ENCODE measurements at regions not wholly inside any gene's neighbourhood (a gene's known extent, or its start where the extent isn't known, plus 50 kb on each side); places are given as distances from the start of the nearest gene placed in this dataset.

GRCh38 chr3:110542552-110543150 lies 529.0 kb upstream of the NECTIN3 start:
- CTCF ChIA-PET (ENCODE audit: partially characterized antibody), result no interaction called here

DNA sequence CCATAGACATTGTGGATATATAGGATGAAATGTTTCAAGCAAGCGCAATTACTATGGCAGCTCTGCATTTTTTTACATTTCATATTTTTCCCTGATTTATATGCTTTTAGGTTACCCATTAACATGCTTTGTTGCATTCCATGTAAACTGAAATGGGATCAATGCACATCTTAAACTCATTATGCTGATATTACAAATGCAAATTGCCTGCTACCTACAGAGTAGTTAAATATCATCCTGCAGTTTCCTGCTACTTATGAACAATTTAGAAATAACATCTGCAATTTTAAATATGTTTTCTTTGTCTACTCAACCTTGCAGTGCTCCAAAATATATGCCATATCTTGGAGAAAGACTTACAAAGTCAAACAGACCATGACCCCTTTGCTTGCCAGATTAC lies 526.9 kb upstream of the NECTIN3 start:
- H3K27me3 Mint-ChIP-seq, result peaks cover 0 to 2% of the 10 kb centered on the region in 2 donors

More at GRCh38 chr3:110542552-110543150, 529.0 kb upstream of the NECTIN3 start:
- intact Hi-C loops (cut with micrococcal nuclease), result no loop called here
- H3K9me3 ChIP-seq (ENCODE audit: control insufficient read depth in 1 of 2, low read length in 2 of 2), result no peaks in the 10 kb centered on the region
- DNase-seq, result no peak
- Mint-ChIP-seq H3K9me3 (no peaks in the 10 kb centered on the region), H3K36me3 (no peaks in the 10 kb centered on the region), H3K27me3 (peaks cover 0 to 2% of the 10 kb centered on the region in 2 donors), H3K4me1 (no peaks in the 10 kb centered on the region), H3K27ac (no peak overlapping the region), H3K4me3 (no peak overlapping the region)
- no peaks in the 10 kb centered on the region for H3K27me3 ChIP-seq (ENCODE audit: insufficient read depth, low read length)
- POLR2A ChIA-PET (ENCODE audit: partially characterized antibody), result no interaction called here
- no peak overlapping the region for H3K27ac ChIP-seq (ENCODE audit: low read depth, low read length)
- no peak overlapping the region for H3K4me3 ChIP-seq (ENCODE audit: low read length in 2 of 2)
- no peaks in the 10 kb centered on the region for H3K36me3 ChIP-seq (ENCODE audit: insufficient read depth, low read length)
- H3K4me1 ChIP-seq (ENCODE audit: insufficient read depth, low read length), result no peaks in the 10 kb centered on the region

DNA sequence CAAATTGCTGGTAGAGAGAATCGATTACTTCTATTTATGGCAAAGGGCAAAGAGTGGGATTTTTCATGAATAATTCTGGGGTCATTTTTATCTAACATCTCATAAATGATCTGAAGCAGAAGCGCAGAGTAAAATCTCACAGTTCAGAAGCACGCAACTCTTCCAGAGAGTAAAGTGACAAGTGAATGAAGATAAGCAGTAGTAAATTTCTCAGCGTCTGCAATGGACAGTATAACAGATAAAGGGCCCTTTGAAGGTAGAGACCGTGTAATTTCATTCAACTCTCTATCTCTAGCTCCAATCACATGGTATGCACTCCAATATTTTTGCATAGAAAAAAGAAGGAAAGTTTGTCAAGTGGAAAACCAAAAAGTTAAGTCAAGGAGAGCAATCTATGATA lies 521.1 kb upstream of the NECTIN3 start:
- Histone ChIP-seq H3K27me3 (ENCODE audit: insufficient read depth, low read length) (no peaks in the 10 kb centered on the region), H3K36me3 (ENCODE audit: insufficient read depth, low read length) (no peaks in the 10 kb centered on the region), H3K4me1 (ENCODE audit: insufficient read depth, low read length) (no peaks in the 10 kb centered on the region), H3K9me3 (ENCODE audit: control insufficient read depth in 1 of 2, low read length in 2 of 2) (no peaks in the 10 kb centered on the region), H3K4me3 (ENCODE audit: low read length in 2 of 2) (no peak overlapping the region), H3K27ac (ENCODE audit: low read depth, low read length) (no peak overlapping the region)
- ChIA-PET CTCF (ENCODE audit: partially characterized antibody) (no interaction called here), POLR2A (ENCODE audit: partially characterized antibody) (no interaction called here)
- Mint-ChIP-seq H3K27ac (no peak overlapping the region), H3K36me3 (no peaks in the 10 kb centered on the region), H3K4me3 (no peak overlapping the region), H3K9me3 (no peaks in the 10 kb centered on the region), H3K4me1 (no peaks in the 10 kb centered on the region), H3K27me3 (no peaks in the 10 kb centered on the region)
- no peak for DNase-seq
- intact Hi-C loops (cut with micrococcal nuclease), result no loop called here

More for the DNA sequence above, 526.9 kb upstream of the NECTIN3 start:
- H3K27ac Mint-ChIP-seq, result no peak overlapping the region
- H3K9me3 Mint-ChIP-seq, result no peaks in the 10 kb centered on the region
- Histone ChIP-seq H3K4me1 (ENCODE audit: insufficient read depth, low read length) (no peaks in the 10 kb centered on the region), H3K36me3 (ENCODE audit: insufficient read depth, low read length) (no peaks in the 10 kb centered on the region), H3K9me3 (ENCODE audit: control insufficient read depth in 1 of 2, low read length in 2 of 2) (no peaks in the 10 kb centered on the region), H3K27ac (ENCODE audit: low read depth, low read length) (no peak overlapping the region), H3K4me3 (ENCODE audit: low read length in 2 of 2) (no peak overlapping the region), H3K27me3 (ENCODE audit: insufficient read depth, low read length) (no peaks in the 10 kb centered on the region)
- no peaks in the 10 kb centered on the region for H3K36me3 Mint-ChIP-seq
- ChIA-PET CTCF (ENCODE audit: partially characterized antibody) (interaction anchor here (1.0 kb wide), 1 partner anchor 14 kb away, joined by 3 read pairs; no protein-coding TSS in a partner anchor), POLR2A (ENCODE audit: partially characterized antibody) (no interaction called here)
- intact Hi-C loops (cut with micrococcal nuclease), result no loop called here
- no peak overlapping the region for H3K4me3 Mint-ChIP-seq
- H3K4me1 Mint-ChIP-seq, result no peaks in the 10 kb centered on the region
- DNase-seq, result no peak

GRCh38 chr3:110562621-110563020 lies 509.0 kb upstream of the NECTIN3 start:
- intact Hi-C loops (cut with micrococcal nuclease), result no loop called here
- H3K27me3 ChIP-seq (ENCODE audit: insufficient read depth, low read length), result no peaks in the 10 kb centered on the region
- no peak overlapping the region for H3K27ac ChIP-seq (ENCODE audit: low read depth, low read length)
- H3K9me3 ChIP-seq (ENCODE audit: control insufficient read depth in 1 of 2, low read length in 2 of 2), result no peaks in the 10 kb centered on the region
- H3K4me3 Mint-ChIP-seq, result no peak overlapping the region
- H3K27ac Mint-ChIP-seq, result no peak overlapping the region
- H3K27me3 Mint-ChIP-seq, result peaks cover 3 to 5% of the 10 kb centered on the region in 2 donors
- no peaks in the 10 kb centered on the region for H3K36me3 ChIP-seq (ENCODE audit: insufficient read depth, low read length)
- CTCF ChIA-PET (ENCODE audit: partially characterized antibody), result no interaction called here
- DNase-seq, result no peak
- no peak overlapping the region for H3K4me3 ChIP-seq (ENCODE audit: low read length in 2 of 2)
- H3K4me1 Mint-ChIP-seq, result no peaks in the 10 kb centered on the region
- POLR2A ChIA-PET (ENCODE audit: partially characterized antibody), result no interaction called here
- peaks cover 0 to 5% (median 4%) of the 10 kb centered on the region in 8 donors for H3K9me3 Mint-ChIP-seq
- H3K4me1 ChIP-seq (ENCODE audit: insufficient read depth, low read length), result no peaks in the 10 kb centered on the region
- no peaks in the 10 kb centered on the region for H3K36me3 Mint-ChIP-seq

- H3K4me1 Mint-ChIP-seq, result no peaks in the 10 kb centered on the region
- DNase-seq, result no peak
- Histone ChIP-seq H3K4me1 (ENCODE audit: insufficient read depth, low read length) (no peaks in the 10 kb centered on the region), H3K4me3 (ENCODE audit: low read length in 2 of 2) (no peak overlapping the region), H3K36me3 (ENCODE audit: insufficient read depth, low read length) (no peaks in the 10 kb centered on the region), H3K27me3 (ENCODE audit: insufficient read depth, low read length) (no peaks in the 10 kb centered on the region), H3K9me3 (ENCODE audit: control insufficient read depth in 1 of 2, low read length in 2 of 2) (no peaks in the 10 kb centered on the region), H3K27ac (ENCODE audit: low read depth, low read length) (no peak overlapping the region)
- CTCF ChIA-PET (ENCODE audit: partially characterized antibody), result no interaction called here
- peaks cover 3 to 5% of the 10 kb centered on the region in 2 donors for H3K27me3 Mint-ChIP-seq
- H3K9me3 Mint-ChIP-seq, result peaks cover 0 to 5% (median 3%) of the 10 kb centered on the region in 8 donors
- H3K4me3 Mint-ChIP-seq, result no peak overlapping the region
- no peaks in the 10 kb centered on the region for H3K36me3 Mint-ChIP-seq
- no peak overlapping the region for H3K27ac Mint-ChIP-seq
- POLR2A ChIA-PET (ENCODE audit: partially characterized antibody), result no interaction called here
- intact Hi-C loops (cut with micrococcal nuclease), result no loop called here
Observed at GRCh38 chr3:110564674-110565073, 506.9 kb upstream of the NECTIN3 start.

DNA sequence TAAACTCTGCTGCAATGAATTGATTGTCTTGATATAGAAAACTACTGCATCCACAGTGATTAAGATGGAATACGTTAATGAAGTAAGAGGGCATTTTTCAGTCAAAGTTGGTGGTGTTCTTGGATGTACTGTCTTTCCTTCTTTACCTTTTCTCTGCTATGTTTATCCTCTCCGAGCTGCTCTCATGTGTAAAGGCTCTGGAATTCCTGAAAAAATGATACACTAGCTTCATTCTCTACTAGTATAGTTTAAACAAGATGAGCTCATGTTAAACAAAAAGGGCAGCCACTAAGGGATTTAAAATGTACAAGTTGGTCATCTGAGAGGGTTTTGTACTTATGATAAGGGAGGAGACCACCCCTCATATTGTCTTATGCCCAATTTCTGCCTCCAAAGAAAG lies 504.6 kb upstream of the NECTIN3 start:
- Mint-ChIP-seq H3K36me3 (no peaks in the 10 kb centered on the region), H3K27ac (no peak overlapping the region), H3K4me3 (no peak overlapping the region), H3K9me3 (peaks cover 0 to 2% (median 0%) of the 10 kb centered on the region in 8 donors), H3K4me1 (no peaks in the 10 kb centered on the region), H3K27me3 (peaks cover 2 to 5% of the 10 kb centered on the region in 2 donors)
- ChIA-PET POLR2A (ENCODE audit: partially characterized antibody) (no interaction called here), CTCF (ENCODE audit: partially characterized antibody) (no interaction called here)
- DNase-seq, result no peak
- Histone ChIP-seq H3K4me1 (ENCODE audit: insufficient read depth, low read length) (no peaks in the 10 kb centered on the region), H3K4me3 (ENCODE audit: low read length in 2 of 2) (no peak overlapping the region), H3K27me3 (ENCODE audit: insufficient read depth, low read length) (no peaks in the 10 kb centered on the region), H3K27ac (ENCODE audit: low read depth, low read length) (no peak overlapping the region), H3K36me3 (ENCODE audit: insufficient read depth, low read length) (no peaks in the 10 kb centered on the region), H3K9me3 (ENCODE audit: control insufficient read depth in 1 of 2, low read length in 2 of 2) (no peaks in the 10 kb centered on the region)
- intact Hi-C loops (cut with micrococcal nuclease), result no loop called here

DNA sequence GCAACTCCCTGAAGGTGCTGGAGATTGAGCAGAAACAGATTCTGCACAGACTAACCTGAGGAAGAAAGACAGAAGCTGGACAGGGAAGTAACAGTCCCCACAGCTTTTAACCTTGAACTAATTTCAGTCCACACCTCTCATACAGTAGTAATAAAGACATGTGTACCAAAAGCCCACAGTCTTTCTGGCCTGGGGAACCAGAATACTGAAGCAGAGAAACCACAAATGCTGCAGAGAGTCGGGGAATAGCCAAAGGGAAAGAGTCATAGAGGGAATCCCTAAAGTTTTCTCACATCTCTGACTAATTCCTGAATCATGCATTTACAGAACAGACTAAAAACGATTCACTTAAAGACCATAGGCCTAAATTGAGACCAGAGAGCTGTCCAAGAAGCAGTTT lies 503.4 kb upstream of the NECTIN3 start:
- no peaks in the 10 kb centered on the region for H3K9me3 Mint-ChIP-seq
- Histone ChIP-seq H3K27ac (ENCODE audit: low read depth, low read length) (no peak overlapping the region), H3K4me1 (ENCODE audit: insufficient read depth, low read length) (no peaks in the 10 kb centered on the region), H3K27me3 (ENCODE audit: insufficient read depth, low read length) (no peaks in the 10 kb centered on the region), H3K9me3 (ENCODE audit: control insufficient read depth in 1 of 2, low read length in 2 of 2) (no peaks in the 10 kb centered on the region), H3K4me3 (ENCODE audit: low read length in 2 of 2) (no peak overlapping the region), H3K36me3 (ENCODE audit: insufficient read depth, low read length) (no peaks in the 10 kb centered on the region)
- peaks cover 2% of the 10 kb centered on the region in 2 donors for H3K27me3 Mint-ChIP-seq
- DNase-seq, result no peak
- H3K4me1 Mint-ChIP-seq, result no peaks in the 10 kb centered on the region
- ChIA-PET POLR2A (ENCODE audit: partially characterized antibody) (no interaction called here), CTCF (ENCODE audit: partially characterized antibody) (no interaction called here)
- intact Hi-C loops (cut with micrococcal nuclease), result no loop called here
- H3K36me3 Mint-ChIP-seq, result no peaks in the 10 kb centered on the region
- no peak overlapping the region for H3K4me3 Mint-ChIP-seq
- no peak overlapping the region for H3K27ac Mint-ChIP-seq

- Histone ChIP-seq H3K4me3 (ENCODE audit: low read length in 2 of 2) (no peak overlapping the region), H3K27me3 (ENCODE audit: insufficient read depth, low read length) (no peaks in the 10 kb centered on the region), H3K9me3 (ENCODE audit: control insufficient read depth in 1 of 2, low read length in 2 of 2) (no peaks in the 10 kb centered on the region), H3K36me3 (ENCODE audit: insufficient read depth, low read length) (no peaks in the 10 kb centered on the region), H3K4me1 (ENCODE audit: insufficient read depth, low read length) (no peaks in the 10 kb centered on the region), H3K27ac (ENCODE audit: low read depth, low read length) (no peak overlapping the region)
- Mint-ChIP-seq H3K4me1 (no peaks in the 10 kb centered on the region), H3K9me3 (no peaks in the 10 kb centered on the region), H3K27ac (no peak overlapping the region), H3K36me3 (no peaks in the 10 kb centered on the region), H3K4me3 (no peak overlapping the region), H3K27me3 (peaks cover 2% of the 10 kb centered on the region in 2 donors)
- intact Hi-C loops (cut with micrococcal nuclease), result no loop called here
- POLR2A ChIA-PET (ENCODE audit: partially characterized antibody), result no interaction called here
- no peak for DNase-seq
- CTCF ChIA-PET (ENCODE audit: partially characterized antibody), result no interaction called here
Observed at GRCh38 chr3:110569073-110569472, 502.5 kb upstream of the NECTIN3 start.

All from CD4-positive, alpha-beta memory T cell (primary cell).